HK-2 (cell line): ENCODE measurements at regions not wholly inside any gene's neighbourhood (a gene's known extent, or its start where the extent isn't known, plus 50 kb on each side); places are given as distances from the start of the nearest gene placed in this dataset.

ENCODE experiments used
- DNase-seq: peaks from one replicate; pipeline ENCODE4 v3.0.0-alpha.2; 2018; ENCODE audit not compliant: unreplicated experiment

GRCh38 chr16:65445313-65446260, 323.7 kb upstream of the CDH11 start:
- DNase-seq, result no peak

GRCh38 chr16:65441501-65441900, 319.6 kb upstream of the CDH11 start:
- DNase-seq, result no peak

GRCh38 chr16:65429504-65430181, 307.8 kb upstream of the CDH11 start:
- DNase-seq, result no peak

- no peak for DNase-seq
These were observed 304.6 kb upstream of the CDH11 start for GRCh38 chr16:65426484-65426883.

GRCh38 chr16:65422934-65423333, 301.1 kb upstream of the CDH11 start:
- no peak for DNase-seq

GRCh38 chr16:65421596-65421995, 299.7 kb upstream of the CDH11 start:
- no peak for DNase-seq

GRCh38 chr16:65418435-65418834, 296.6 kb upstream of the CDH11 start:
- no peak for DNase-seq

- DNase-seq, result no peak
These were observed 293.6 kb upstream of the CDH11 start for GRCh38 chr16:65415460-65415859.

- DNase-seq, result no peak
These were observed 292.6 kb upstream of the CDH11 start for GRCh38 chr16:65414284-65414984.

GRCh38 chr16:65413861-65414260, 292.0 kb upstream of the CDH11 start:
- DNase-seq, result no peak

GRCh38 chr16:65410801-65411200, 288.9 kb upstream of the CDH11 start:
- DNase-seq, result no peak

- DNase-seq, result no peak
These were observed 287.6 kb upstream of the CDH11 start for GRCh38 chr16:65409510-65409909.

GRCh38 chr16:65406933-65407332, 285.1 kb upstream of the CDH11 start:
- no peak for DNase-seq

- no peak for DNase-seq
These were observed 284.3 kb upstream of the CDH11 start for GRCh38 chr16:65406116-65406515.

- no peak for DNase-seq
These were observed 272.4 kb upstream of the CDH11 start for GRCh38 chr16:65394281-65394680.

GRCh38 chr16:65392806-65393565, 271.1 kb upstream of the CDH11 start:
- no peak for DNase-seq

GRCh38 chr16:65388592-65388991, 266.7 kb upstream of the CDH11 start:
- no peak for DNase-seq

- DNase-seq, result no peak
These were observed 264.8 kb upstream of the CDH11 start for GRCh38 chr16:65386672-65387071.

GRCh38 chr16:65384441-65384840, 262.6 kb upstream of the CDH11 start:
- no peak for DNase-seq

GRCh38 chr16:65377195-65377594, 255.3 kb upstream of the CDH11 start:
- no peak for DNase-seq

- DNase-seq, result no peak
These were observed 254.7 kb upstream of the CDH11 start for GRCh38 chr16:65376601-65377000.

- no peak for DNase-seq
These were observed 253.8 kb upstream of the CDH11 start for GRCh38 chr16:65375651-65376050.
